ENCODE measurements at regions not wholly inside any gene's neighbourhood (a gene's known extent, or its start where the extent isn't known, plus 50 kb on each side); places are given as distances from the start of the nearest gene placed in this dataset.

- no peak for DNase-seq (ENCODE audit: low read depth in 1 of 2, low spot score in 1 of 2)
These were observed 84.6 kb upstream of the CCDC196 start for GRCh38 chr14:66401449-66402095.

- DNase-seq (ENCODE audit: low read depth in 1 of 2, low spot score in 1 of 2), result no peak
These were observed 83.0 kb upstream of the CCDC196 start for GRCh38 chr14:66403183-66403582.

- DNase-seq (ENCODE audit: low read depth in 1 of 2, low spot score in 1 of 2), result no peak
These were observed 82.1 kb upstream of the CCDC196 start for GRCh38 chr14:66404051-66404545.

- no peak for DNase-seq (ENCODE audit: low read depth in 1 of 2, low spot score in 1 of 2)
These were observed 81.0 kb upstream of the CCDC196 start for GRCh38 chr14:66405158-66405557.

- DNase-seq (ENCODE audit: low read depth in 1 of 2, low spot score in 1 of 2), result no peak
These were observed 72.3 kb upstream of the CCDC196 start for GRCh38 chr14:66413901-66414300.

- DNase-seq (ENCODE audit: low read depth in 1 of 2, low spot score in 1 of 2), result no peak
These were observed 71.7 kb upstream of the CCDC196 start for GRCh38 chr14:66414511-66414910.

- no peak for DNase-seq (ENCODE audit: low read depth in 1 of 2, low spot score in 1 of 2)
These were observed 65.7 kb upstream of the CCDC196 start for GRCh38 chr14:66420251-66421006.

GRCh38 chr14:66421990-66422946 lies 63.9 kb upstream of the CCDC196 start:
- DNase-seq (ENCODE audit: low read depth in 1 of 2, low spot score in 1 of 2), result no peak

- no peak for DNase-seq (ENCODE audit: low read depth in 1 of 2, low spot score in 1 of 2)
These were observed 60.8 kb upstream of the CCDC196 start for GRCh38 chr14:66425402-66425801.

GRCh38 chr14:66426451-66426850 lies 59.7 kb upstream of the CCDC196 start:
- no peak for DNase-seq (ENCODE audit: low read depth in 1 of 2, low spot score in 1 of 2)

GRCh38 chr14:66432334-66432733 lies 53.8 kb upstream of the CCDC196 start:
- no peak for DNase-seq (ENCODE audit: low read depth in 1 of 2, low spot score in 1 of 2)

GRCh38 chr14:66434464-66434863 lies 51.7 kb upstream of the CCDC196 start:
- no peak for DNase-seq (ENCODE audit: low read depth in 1 of 2, low spot score in 1 of 2)

- DNase-seq (ENCODE audit: low read depth in 1 of 2, low spot score in 1 of 2), result no peak
These were observed 50.5 kb upstream of the CCDC196 start for GRCh38 chr14:66435683-66436082.
